ENCODE measurements at regions not wholly inside any gene's neighbourhood (a gene's known extent, or its start where the extent isn't known, plus 50 kb on each side); places are given as distances from the start of the nearest gene placed in this dataset.

DNA sequence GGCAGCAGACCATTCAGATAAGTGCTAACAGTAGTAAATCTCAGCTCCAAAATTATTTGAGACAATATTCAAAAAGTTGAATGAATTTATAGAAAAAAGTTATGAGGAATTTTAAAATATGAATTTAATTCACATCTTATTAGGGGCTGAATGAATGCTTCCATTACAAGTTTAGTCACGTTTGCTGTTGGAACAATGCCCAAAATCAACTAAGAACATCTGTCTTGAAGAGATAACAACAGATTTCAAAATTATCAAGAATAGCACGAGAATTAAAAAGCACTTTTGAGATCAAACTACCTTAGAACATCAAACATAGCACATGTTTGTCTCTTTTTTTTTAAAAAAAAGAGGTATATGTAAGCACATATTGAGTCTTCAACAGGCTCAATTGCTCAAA is 115.4 kb upstream of the PPFIA2 start:
- TF ChIP-seq, protein P1, sequence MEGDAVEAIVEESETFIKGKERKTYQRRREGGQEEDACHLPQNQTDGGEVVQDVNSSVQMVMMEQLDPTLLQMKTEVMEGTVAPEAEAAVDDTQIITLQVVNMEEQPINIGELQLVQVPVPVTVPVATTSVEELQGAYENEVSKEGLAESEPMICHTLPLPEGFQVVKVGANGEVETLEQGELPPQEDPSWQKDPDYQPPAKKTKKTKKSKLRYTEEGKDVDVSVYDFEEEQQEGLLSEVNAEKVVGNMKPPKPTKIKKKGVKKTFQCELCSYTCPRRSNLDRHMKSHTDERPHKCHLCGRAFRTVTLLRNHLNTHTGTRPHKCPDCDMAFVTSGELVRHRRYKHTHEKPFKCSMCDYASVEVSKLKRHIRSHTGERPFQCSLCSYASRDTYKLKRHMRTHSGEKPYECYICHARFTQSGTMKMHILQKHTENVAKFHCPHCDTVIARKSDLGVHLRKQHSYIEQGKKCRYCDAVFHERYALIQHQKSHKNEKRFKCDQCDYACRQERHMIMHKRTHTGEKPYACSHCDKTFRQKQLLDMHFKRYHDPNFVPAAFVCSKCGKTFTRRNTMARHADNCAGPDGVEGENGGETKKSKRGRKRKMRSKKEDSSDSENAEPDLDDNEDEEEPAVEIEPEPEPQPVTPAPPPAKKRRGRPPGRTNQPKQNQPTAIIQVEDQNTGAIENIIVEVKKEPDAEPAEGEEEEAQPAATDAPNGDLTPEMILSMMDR (IDR thresholded peaks at IDR 0.05): no peak
- no peak for TF ChIP-seq POLR2A (IDR thresholded peaks at IDR 0.05)
